ENCODE measurements at regions not wholly inside any gene's neighbourhood (a gene's known extent, or its start where the extent isn't known, plus 50 kb on each side); places are given as distances from the start of the nearest gene placed in this dataset.

DNA sequence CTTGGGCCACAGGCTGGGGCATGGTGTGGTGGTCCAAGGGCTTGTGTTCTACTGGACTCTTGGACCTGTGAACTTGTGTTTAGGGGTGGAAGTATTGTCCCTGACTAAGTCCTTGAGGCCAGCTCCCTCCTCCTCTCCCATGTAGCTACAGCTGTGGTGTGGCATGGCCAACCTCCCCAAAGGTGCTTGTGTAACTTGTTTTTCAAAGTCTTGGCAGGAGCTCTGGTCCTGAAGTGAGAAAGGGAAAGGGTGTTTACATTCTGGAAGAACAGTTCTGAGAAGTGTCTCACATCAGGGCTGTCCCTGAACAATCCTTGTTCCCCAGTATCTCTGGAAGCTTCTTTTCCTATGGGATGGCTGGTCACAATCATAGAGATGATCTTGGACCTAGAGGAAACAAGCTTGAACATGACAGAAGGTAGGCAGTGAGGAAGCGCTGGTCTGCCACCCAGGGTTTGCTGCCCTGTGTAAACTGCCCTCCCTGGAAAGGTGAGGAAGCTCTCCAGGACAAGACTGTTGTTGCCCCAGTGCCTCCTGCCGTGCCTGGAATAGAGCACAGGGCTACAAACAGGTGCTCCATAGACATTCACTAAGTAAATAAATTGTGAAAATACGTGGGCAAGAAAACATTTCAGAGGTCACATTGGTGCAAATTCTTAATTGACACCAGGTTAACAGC lies 64.6 kb upstream of the KLF9 start:
- TF ChIP-seq, protein P1, sequence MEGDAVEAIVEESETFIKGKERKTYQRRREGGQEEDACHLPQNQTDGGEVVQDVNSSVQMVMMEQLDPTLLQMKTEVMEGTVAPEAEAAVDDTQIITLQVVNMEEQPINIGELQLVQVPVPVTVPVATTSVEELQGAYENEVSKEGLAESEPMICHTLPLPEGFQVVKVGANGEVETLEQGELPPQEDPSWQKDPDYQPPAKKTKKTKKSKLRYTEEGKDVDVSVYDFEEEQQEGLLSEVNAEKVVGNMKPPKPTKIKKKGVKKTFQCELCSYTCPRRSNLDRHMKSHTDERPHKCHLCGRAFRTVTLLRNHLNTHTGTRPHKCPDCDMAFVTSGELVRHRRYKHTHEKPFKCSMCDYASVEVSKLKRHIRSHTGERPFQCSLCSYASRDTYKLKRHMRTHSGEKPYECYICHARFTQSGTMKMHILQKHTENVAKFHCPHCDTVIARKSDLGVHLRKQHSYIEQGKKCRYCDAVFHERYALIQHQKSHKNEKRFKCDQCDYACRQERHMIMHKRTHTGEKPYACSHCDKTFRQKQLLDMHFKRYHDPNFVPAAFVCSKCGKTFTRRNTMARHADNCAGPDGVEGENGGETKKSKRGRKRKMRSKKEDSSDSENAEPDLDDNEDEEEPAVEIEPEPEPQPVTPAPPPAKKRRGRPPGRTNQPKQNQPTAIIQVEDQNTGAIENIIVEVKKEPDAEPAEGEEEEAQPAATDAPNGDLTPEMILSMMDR (IDR thresholded peaks at IDR 0.05 in 4 of 5, conservative IDR thresholded peaks at IDR 0.05 in 1 of 5) = no peak
- TF ChIP-seq POLR2A (IDR thresholded peaks at IDR 0.05) = peak; percentile 34 to 67
